HG02973 (cell line): ENCODE measurements at regions not wholly inside any gene's neighbourhood (a gene's known extent, or its start where the extent isn't known, plus 50 kb on each side); places are given as distances from the start of the nearest gene placed in this dataset.

Experiments
- ATAC-seq: cut with Tn5 transposase; IDR thresholded peaks from one replicate; pipeline ENCODE4 v1.9.1; 2021; ENCODE audit warnings: moderate library complexity; ENCODE audit not compliant: unreplicated experiment

- no peak for ATAC-seq
Measured at GRCh38 chr6:40340957-40341356, 246.2 kb downstream of the LRFN2 start.

GRCh38 chr6:40340196-40340595 is 247.0 kb downstream of the LRFN2 start:
- ATAC-seq: no peak

- no peak for ATAC-seq
Measured at GRCh38 chr6:40338306-40338705, 248.9 kb downstream of the LRFN2 start.

GRCh38 chr6:40336940-40337760 is 250.0 kb downstream of the LRFN2 start:
- no peak for ATAC-seq

DNA sequence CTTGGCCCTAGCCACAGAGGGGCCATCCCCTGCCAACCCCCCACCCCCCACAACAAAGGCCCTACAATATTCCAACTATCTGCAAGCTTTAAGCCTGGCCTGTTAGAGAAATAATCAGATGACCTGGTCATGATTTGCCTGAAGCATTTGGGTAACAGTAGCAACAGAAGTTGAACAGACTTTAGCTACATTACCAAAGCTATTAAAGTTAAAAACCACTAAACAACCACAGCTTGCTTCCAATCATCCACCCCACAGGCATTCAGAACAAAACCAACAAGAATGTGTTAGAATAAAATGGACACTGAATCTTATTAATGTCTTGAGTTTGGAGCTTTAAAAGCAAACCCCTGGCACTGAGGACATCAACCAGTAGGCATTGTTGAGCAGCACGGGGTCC is 250.9 kb downstream of the LRFN2 start:
- no peak for ATAC-seq

DNA sequence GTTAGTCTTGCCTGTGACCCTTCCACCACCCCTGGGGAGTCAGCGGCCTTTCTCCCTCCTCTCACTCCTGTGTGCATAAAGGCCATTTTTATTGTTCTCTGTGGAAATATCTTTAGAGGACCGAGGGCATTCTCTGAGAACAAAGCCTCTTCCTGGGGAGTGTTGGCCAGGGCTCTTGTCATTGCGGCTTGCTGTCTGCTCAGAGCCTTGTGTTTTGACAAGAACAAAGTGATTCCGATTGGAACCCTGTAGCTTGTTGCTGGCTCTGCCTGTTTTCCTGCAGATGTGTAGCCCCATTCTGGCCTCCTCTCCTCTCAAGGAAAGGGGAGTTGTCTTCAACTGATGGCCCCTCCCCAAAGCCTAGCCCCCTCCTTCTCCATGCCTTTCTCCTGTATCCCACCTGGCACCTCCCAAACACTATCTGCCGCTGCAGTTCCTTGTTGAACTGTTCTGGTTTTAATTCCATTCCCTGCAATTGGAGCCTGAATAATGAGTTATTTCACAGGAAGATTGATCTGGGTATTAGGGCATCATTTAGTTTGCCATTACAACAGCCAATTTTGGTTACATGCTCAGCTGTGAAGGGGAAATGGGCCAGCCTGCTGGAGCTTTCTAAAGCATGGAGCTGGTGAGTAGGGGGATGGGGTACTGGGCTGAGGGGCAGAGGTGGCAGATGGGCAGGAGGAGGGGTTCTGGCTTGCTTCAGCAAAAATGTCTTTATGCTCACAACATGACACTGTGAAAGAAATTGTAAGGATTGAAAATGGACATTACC is 252.5 kb downstream of the LRFN2 start:
- ATAC-seq: no peak

DNA sequence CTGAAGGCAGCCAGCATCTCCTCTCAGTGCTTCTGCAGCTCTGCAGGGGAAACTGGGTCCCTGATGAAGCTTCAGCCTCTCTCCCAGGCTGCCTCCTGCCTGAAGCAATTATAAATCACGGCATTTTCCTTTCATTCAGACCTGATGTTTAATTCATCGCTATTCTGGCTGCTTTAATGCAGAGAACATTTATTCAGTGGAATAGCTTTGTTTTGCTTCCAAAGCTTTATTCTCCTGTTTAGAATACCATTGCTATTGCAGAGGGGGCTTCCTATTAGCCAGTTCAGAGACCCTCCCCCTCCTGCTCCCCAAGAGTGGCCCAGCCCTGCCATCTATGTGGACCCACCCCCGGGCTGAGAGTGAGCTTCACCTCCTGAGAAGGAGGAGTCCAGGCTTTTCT is 255.6 kb downstream of the LRFN2 start:
- no peak for ATAC-seq

GRCh38 chr6:40330301-40330721 is 256.9 kb downstream of the LRFN2 start:
- ATAC-seq: no peak

- no peak for ATAC-seq
Measured at GRCh38 chr6:40328986-40329545, 258.1 kb downstream of the LRFN2 start.

GRCh38 chr6:40328386-40328985 is 258.7 kb downstream of the LRFN2 start:
- no peak for ATAC-seq

DNA sequence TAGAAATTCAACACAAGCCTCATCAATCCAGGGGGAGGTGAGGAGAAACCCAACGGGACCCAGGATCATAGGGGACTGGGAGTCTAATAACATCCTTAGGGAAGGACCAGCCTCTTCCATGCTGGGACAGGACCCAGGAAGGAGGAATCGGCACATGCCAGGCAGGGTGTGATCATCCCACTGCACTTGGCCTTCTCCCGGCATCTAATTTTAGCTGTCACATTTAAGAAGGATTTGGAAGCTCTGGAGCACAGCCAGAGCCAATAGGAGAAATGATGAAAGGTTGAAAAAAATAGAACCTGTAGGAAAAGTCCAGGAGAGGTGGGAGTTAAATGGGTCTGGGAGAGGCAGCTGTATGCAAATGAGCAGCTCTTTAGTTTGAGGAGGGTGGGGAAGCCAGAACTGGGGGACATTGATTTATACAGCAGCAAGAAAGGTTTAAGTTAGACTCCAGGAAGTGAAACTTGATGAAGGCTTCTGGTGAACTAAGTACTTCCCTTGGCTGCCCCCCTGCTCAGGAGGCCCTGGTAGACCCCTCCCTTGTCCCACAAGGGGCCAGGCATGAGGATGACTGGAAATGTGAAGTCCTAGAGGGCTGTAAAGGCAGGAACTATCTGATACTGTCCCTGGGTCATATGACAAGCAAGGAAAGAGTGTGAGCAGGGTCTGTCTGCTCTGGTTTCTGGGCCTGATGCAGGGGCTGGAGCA is 260.3 kb downstream of the LRFN2 start:
- ATAC-seq: no peak

DNA sequence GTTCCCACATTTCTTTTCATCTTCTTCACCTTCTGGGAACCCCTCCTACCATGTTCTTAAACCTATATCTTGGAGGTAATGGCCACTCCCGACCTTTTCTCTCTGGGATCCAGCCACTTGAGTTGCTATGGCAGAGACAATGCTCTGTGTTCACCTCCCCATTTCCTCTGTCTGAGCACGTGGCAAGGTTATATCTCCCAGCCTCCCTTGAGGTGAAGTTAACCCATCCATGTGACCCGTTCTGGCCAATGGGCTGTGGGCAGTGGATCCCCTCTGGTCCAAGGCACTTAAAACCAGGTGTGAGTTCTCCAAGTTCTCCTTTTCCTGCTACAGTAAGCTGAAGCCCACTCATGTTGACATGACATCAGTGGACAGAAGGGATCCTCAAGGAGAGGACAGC is 261.4 kb downstream of the LRFN2 start:
- ATAC-seq: no peak

GRCh38 chr6:40325041-40325440 is 262.1 kb downstream of the LRFN2 start:
- ATAC-seq: no peak

DNA sequence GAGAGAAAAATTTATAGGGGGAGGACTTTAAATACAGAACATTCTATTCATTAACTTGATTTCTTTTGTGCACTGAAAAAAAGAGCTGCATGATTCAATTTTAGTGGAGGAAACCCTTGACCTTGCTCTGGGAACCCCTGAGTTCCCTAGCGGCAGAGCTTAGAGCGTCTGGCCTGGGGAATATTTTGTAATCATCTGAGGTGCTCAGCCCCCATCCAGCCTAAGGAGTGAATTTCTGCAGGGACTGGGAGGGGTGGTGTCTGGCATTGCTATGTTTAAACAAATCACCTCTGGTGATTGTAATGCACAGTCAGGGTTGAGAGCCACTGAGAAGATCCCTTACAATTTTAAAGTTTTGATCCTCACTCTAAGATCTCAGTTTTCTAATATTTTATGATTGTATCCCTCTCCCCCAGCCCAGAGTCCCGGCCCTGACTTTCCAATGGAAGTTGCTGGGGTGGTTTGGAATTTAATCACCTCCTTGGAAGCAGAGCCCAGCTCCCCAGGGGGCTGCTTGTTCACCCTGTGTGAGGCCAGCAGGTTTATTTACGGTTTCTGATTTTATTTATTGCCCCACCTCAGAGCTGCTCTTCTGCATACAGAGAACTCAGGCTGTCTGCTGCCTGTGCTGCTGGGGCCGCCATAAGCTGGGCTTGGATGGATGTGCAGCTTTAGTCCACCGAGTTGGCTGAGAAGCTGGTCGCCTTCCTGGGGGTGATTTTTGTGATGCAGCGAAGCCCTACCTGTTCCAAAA is 263.1 kb downstream of the LRFN2 start:
- ATAC-seq: no peak

DNA sequence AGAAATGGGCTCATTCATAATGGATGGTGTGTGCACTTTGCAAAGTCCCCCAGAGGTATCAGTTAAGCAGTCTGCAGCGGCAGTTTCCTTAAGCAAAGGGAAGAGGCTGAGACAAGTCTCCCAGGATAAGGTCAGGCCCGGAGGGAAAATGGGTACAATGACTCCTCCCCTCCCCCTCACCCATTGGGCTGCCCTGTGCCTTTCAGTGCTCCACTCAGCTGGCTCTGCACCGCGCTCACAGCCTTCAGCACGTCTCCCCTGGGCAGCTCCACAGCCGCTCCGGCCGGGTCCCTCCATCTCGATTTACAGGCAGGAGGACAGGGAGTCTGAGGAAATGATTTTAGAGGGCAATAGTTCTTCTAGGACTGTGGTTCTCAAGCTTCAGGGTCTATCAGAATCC is 264.8 kb downstream of the LRFN2 start:
- ATAC-seq: no peak

GRCh38 chr6:40321616-40322015 is 265.5 kb downstream of the LRFN2 start:
- no peak for ATAC-seq

GRCh38 chr6:40320947-40321346 is 266.2 kb downstream of the LRFN2 start:
- no peak for ATAC-seq

DNA sequence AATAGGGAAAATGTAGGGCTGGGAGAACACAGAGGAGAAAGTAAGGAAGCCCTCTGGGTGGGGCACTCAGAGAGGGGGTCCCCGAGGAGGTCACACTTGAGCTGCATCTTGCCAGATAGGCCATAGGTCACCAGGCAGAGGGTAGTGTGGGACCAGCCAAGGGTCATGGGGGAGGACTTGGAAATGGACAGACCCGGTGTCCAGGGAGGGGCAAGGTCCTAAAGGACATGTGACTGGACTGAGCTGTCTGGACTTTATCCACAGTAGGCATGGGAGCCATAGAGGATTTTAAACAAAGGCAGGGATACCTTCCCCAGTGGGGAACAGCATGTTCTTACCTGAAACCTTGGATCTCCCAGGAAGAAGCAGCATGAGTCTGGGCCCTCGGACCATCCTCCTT is 266.7 kb downstream of the LRFN2 start:
- no peak for ATAC-seq

DNA sequence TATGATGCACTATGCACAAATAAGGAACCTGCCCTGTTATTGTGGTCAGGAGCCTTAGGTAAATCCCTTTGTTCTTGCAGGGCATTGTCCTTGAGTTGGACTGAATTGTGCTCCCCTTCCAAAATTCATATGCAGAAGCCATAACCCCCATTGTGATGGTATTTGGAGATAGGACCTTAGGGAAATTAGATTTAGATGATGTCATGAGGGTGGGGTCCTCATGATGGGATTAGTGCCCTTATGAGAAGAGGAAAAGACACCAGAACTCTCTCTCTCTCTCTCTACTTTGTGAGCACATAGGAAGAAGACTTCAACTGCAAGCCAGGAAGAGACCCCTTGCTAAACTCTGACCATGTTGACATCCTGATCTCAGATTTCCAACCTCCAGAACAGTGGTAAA is 268.0 kb downstream of the LRFN2 start:
- ATAC-seq: no peak

- ATAC-seq: no peak
Measured at GRCh38 chr6:40315060-40315459, 272.1 kb downstream of the LRFN2 start.
